Cardiac fibroblast (primary cell): ENCODE measurements at regions not wholly inside any gene's neighbourhood (a gene's known extent, or its start where the extent isn't known, plus 50 kb on each side); places are given as distances from the start of the nearest gene placed in this dataset.

ENCODE experiments used
- DNase-seq, 2 donors: peaks; one replicate each; pipeline versions ENCODE4 v3.0.0 to v3.0.0-alpha.2; 2010; ENCODE audit warnings: low read depth in 2 of 2
- H3K4me3 ChIP-seq, 2 donors: replicated peaks in 1 of 2; 1 replicate in 1 of 2; 2 replicates in 1 of 2; pipeline ENCODE4 v1.5.1; 2011; ENCODE audit warnings: low read depth in 2 of 2, low read length in 2 of 2, mild to moderate bottlenecking in 2 of 2, moderate library complexity in 1 of 2
- TF ChIP-seq, protein P1 (sequence below): IDR thresholded peaks from one replicate; pipeline ENCODE4 v1.5.1; 2011; ENCODE audit warnings: low read depth, mild to moderate bottlenecking, low read length, inconsistent platforms

DNA sequence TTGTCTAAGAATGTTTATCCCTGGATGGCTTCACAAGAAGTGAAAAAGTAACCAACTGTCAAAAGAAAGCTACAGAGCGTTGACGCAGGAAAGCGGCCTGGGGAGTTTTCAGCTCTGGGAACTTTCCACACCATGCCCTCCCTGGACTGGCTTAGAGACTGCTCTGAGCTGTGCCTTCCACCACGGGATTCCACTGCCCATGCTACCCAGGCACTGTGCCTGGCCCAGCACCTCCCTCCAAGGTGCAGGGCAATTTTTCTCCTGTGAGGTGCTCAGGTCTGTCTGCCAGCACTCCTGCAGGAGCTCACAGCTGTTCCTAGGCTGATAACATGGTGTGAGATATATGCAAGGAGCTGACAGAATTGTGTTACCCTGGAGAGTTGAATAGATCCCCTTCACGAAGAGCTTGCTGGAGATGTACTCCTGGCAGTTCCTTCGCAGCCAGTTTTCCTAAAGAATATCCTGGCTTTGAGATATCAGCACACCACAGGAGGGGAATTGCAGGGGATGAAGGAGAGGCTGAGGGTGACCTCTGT is 258.3 kb upstream of the B3GAT1 start:
- no peak overlapping the region for H3K4me3 ChIP-seq
- TF ChIP-seq, protein P1, sequence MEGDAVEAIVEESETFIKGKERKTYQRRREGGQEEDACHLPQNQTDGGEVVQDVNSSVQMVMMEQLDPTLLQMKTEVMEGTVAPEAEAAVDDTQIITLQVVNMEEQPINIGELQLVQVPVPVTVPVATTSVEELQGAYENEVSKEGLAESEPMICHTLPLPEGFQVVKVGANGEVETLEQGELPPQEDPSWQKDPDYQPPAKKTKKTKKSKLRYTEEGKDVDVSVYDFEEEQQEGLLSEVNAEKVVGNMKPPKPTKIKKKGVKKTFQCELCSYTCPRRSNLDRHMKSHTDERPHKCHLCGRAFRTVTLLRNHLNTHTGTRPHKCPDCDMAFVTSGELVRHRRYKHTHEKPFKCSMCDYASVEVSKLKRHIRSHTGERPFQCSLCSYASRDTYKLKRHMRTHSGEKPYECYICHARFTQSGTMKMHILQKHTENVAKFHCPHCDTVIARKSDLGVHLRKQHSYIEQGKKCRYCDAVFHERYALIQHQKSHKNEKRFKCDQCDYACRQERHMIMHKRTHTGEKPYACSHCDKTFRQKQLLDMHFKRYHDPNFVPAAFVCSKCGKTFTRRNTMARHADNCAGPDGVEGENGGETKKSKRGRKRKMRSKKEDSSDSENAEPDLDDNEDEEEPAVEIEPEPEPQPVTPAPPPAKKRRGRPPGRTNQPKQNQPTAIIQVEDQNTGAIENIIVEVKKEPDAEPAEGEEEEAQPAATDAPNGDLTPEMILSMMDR: no peak
- DNase-seq: no peak

- H3K4me3 ChIP-seq: no peak overlapping the region
- no peak for DNase-seq
- TF ChIP-seq, protein P1: no peak
Measured at GRCh38 chr11:134669796-134670195, 257.8 kb upstream of the B3GAT1 start.

GRCh38 chr11:134668796-134669195 is 256.8 kb upstream of the B3GAT1 start:
- no peak for DNase-seq
- H3K4me3 ChIP-seq: no peak overlapping the region
- TF ChIP-seq, protein P1: no peak

DNA sequence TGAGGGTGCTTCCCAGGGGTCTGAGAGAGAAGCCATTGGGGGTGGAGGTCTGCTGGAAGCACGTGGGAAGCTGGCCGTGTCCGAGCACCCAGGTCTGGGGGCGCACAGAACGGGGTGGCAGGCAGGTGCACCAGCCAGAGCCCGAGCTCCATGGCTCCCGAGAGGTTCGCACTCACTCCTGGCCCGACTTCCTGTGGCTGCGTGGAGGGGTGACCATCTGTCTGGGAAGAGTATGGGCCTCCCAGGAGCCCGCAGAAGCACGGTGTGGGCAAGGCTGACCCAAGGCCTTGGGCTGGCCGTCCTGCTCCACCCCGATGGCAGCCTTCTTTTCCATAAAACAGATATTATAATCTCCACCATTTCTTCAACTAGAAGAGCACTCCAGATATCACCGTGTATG is 256.0 kb upstream of the B3GAT1 start:
- TF ChIP-seq, protein P1: no peak

GRCh38 chr11:134667505-134667904 is 255.5 kb upstream of the B3GAT1 start:
- no peak overlapping the region for H3K4me3 ChIP-seq
- DNase-seq: no peak
- TF ChIP-seq, protein P1: no peak

More for the DNA sequence above, 256.0 kb upstream of the B3GAT1 start:
- no peak overlapping the region for H3K4me3 ChIP-seq
- no peak for DNase-seq

- TF ChIP-seq, protein P1: no peak
- no peak overlapping the region for H3K4me3 ChIP-seq
- DNase-seq: no peak
Measured at GRCh38 chr11:134667175-134667500, 255.1 kb upstream of the B3GAT1 start.
